ENCODE measurements at regions not wholly inside any gene's neighbourhood (a gene's known extent, or its start where the extent isn't known, plus 50 kb on each side); places are given as distances from the start of the nearest gene placed in this dataset.
A peak's percentile ranks its signal among the peaks of the same experiment; 100 is the strongest.

- H3K9ac ChIP-seq (ENCODE audit: low read depth in 2 of 2, low read length in 2 of 2) = no peak overlapping the region
- intact Hi-C loops (cut with DNase I) = no loop called here
Measured at GRCh38 chr17:62172492-62173291, 107.6 kb upstream of the MED13 start.

GRCh38 chr17:62167076-62167475 is 102.0 kb upstream of the MED13 start:
- TF ChIP-seq, protein P1, sequence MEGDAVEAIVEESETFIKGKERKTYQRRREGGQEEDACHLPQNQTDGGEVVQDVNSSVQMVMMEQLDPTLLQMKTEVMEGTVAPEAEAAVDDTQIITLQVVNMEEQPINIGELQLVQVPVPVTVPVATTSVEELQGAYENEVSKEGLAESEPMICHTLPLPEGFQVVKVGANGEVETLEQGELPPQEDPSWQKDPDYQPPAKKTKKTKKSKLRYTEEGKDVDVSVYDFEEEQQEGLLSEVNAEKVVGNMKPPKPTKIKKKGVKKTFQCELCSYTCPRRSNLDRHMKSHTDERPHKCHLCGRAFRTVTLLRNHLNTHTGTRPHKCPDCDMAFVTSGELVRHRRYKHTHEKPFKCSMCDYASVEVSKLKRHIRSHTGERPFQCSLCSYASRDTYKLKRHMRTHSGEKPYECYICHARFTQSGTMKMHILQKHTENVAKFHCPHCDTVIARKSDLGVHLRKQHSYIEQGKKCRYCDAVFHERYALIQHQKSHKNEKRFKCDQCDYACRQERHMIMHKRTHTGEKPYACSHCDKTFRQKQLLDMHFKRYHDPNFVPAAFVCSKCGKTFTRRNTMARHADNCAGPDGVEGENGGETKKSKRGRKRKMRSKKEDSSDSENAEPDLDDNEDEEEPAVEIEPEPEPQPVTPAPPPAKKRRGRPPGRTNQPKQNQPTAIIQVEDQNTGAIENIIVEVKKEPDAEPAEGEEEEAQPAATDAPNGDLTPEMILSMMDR (IDR thresholded peaks at IDR 0.05) = no peak
- no peak overlapping the region for H3K27ac ChIP-seq
- H3K9ac ChIP-seq (ENCODE audit: low read depth in 2 of 2, low read length in 2 of 2) = no peak overlapping the region
- no peaks in the 10 kb centered on the region for H3K36me3 ChIP-seq
- H3K4me3 ChIP-seq = no peak overlapping the region
- DNase-seq = no peak
- H3K9me3 ChIP-seq = no peaks in the 10 kb centered on the region
- intact Hi-C loops (cut with DNase I) = no loop called here
- no peaks in the 10 kb centered on the region for H3K4me1 ChIP-seq
- H3K27me3 ChIP-seq = no peaks in the 10 kb centered on the region

More at GRCh38 chr17:62172492-62173291, 107.6 kb upstream of the MED13 start:
- Histone ChIP-seq H3K27me3 (no peaks in the 10 kb centered on the region), H3K4me3 (no peak overlapping the region), H3K4me1 (no peaks in the 10 kb centered on the region), H3K9me3 (no peaks in the 10 kb centered on the region), H3K27ac (no peak overlapping the region), H3K36me3 (no peaks in the 10 kb centered on the region)
- DNase-seq = no peak
- TF ChIP-seq, protein P1 (IDR thresholded peaks at IDR 0.05) = no peak

GRCh38 chr17:62164747-62165722 is 100.0 kb upstream of the MED13 start:
- H3K27me3 ChIP-seq = no peaks in the 10 kb centered on the region
- H3K9me3 ChIP-seq = no peaks in the 10 kb centered on the region
- intact Hi-C loops (cut with DNase I) = no loop called here
- H3K9ac ChIP-seq (ENCODE audit: low read depth in 2 of 2, low read length in 2 of 2) = peak overlapping the region in 1 of 2 donors; percentile 46
- H3K36me3 ChIP-seq = no peaks in the 10 kb centered on the region
- H3K4me3 ChIP-seq = no peak overlapping the region
- TF ChIP-seq, protein P1 (IDR thresholded peaks at IDR 0.05) = no peak
- no peaks in the 10 kb centered on the region for H3K4me1 ChIP-seq
- DNase-seq = peak; percentile 46
- peak overlapping the region; percentile 73 for H3K27ac ChIP-seq

DNA sequence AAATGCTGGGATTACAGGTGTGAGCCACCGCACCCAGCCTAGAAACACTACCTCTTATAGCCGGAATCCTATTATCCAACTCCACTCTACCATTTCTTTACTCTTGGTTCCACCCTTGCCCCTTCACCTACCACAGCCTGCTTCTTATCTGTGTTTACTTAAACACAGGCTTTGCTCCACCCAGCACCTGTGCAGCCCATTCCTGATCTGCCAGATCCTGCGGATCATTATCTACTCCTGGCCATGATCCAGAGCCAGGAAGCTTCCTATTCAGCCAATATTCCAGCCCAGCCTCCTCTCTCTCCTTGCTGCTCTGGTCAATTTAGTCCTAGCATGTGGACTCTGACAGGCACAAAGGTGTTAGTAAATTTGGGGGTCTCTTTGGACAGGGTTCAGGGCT is 98.8 kb upstream of the MED13 start:
- peak overlapping the region in 1 of 2 donors; percentile 61 for H3K9ac ChIP-seq (ENCODE audit: low read depth in 2 of 2, low read length in 2 of 2)
- DNase-seq = peak; percentile 93
- no peaks in the 10 kb centered on the region for H3K4me1 ChIP-seq
- H3K4me3 ChIP-seq = no peak overlapping the region
- intact Hi-C loops (cut with DNase I) = no loop called here
- no peaks in the 10 kb centered on the region for H3K36me3 ChIP-seq
- TF ChIP-seq, protein P1 (IDR thresholded peaks at IDR 0.05) = no peak
- peak overlapping the region; percentile 73 for H3K27ac ChIP-seq
- no peaks in the 10 kb centered on the region for H3K9me3 ChIP-seq
- H3K27me3 ChIP-seq = no peaks in the 10 kb centered on the region

GRCh38 chr17:62162898-62163297 is 97.8 kb upstream of the MED13 start:
- TF ChIP-seq, protein P1 (IDR thresholded peaks at IDR 0.05) = no peak
- no peaks in the 10 kb centered on the region for H3K36me3 ChIP-seq
- DNase-seq = no peak
- H3K4me1 ChIP-seq = no peaks in the 10 kb centered on the region
- no peaks in the 10 kb centered on the region for H3K9me3 ChIP-seq
- intact Hi-C loops (cut with DNase I) = no loop called here
- H3K27ac ChIP-seq = no peak overlapping the region
- no peaks in the 10 kb centered on the region for H3K27me3 ChIP-seq
- H3K9ac ChIP-seq (ENCODE audit: low read depth in 2 of 2, low read length in 2 of 2) = no peak overlapping the region
- H3K4me3 ChIP-seq = no peak overlapping the region
